OCI-M1 (cell line): ENCODE measurements at regions not wholly inside any gene's neighbourhood (a gene's known extent, or its start where the extent isn't known, plus 50 kb on each side); places are given as distances from the start of the nearest gene placed in this dataset.
A peak's percentile ranks its signal among the peaks of the same experiment; 100 is the strongest.
"Not testable (repeated sequence)": the region's sequence is repeated elsewhere in the genome, so short reads cannot be mapped to it uniquely, and the experiment has no call there.

Experiments used
- DNase-seq: peaks from one replicate; lab custom pipeline; 2025; lab: John Stamatoyannopoulos, UW

GRCh38 chr18:47409519-47409918 lies 158.1 kb upstream of the SKOR2 start:
- DNase-seq, result no peak

DNA sequence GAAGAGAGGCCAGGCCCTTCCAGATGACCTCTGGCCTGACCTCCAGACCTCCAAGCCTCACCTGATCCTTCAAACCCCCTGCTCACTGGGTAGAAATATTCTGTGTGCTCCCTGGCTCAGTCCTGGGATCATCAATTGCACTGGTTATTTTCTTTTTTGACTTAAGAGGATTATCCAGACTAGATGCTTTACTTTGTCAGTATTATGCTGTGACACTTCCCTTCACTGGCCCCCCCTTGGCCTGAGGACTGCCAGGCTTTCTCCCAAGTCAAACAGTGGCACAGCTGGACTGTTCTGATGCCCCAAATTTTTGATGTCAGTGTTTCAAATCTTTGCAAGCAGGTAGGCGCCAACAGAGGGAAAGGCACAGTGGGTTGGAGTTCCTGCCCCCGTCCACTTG lies 156.3 kb upstream of the SKOR2 start:
- no peak for DNase-seq

DNA sequence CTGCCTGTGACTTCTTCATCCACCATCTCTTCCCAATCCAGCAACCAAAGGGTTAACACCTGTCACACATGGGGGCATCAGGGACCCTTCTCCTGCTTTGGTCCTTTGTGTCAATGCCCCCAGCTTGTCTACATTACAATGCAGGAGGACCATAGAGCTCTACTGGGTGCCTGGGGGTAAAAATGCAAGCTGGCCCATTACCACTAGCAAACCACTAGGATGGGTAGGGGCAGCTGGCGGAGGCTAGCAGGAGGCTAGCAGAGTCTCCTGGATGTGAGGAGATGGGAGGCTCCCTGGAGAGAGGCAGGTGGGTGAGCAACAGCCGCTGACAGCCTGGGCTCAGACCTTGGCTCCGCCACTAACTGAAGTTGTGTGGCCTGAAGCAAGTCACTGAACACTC lies 153.4 kb upstream of the SKOR2 start:
- DNase-seq, result no peak

GRCh38 chr18:47403949-47404348 lies 152.5 kb upstream of the SKOR2 start:
- DNase-seq, result no peak

DNA sequence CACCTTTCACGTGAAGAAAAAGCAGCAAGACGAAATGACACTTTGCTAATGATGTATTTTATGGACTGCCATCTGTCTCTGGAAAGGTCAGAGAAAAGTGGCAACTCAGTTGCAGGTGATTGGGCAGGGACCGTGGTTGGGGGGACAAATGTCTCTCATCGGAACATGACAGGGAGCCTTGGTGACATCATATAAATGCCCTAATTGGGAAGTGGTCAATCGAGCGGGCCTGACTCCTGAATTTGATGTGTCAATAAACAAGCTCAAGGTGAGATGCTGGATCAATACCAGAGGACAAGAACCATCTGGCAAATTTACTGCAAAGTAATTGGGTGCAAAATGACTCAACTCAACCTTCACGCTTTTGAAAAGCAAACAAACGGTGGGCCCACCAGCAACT lies 151.9 kb upstream of the SKOR2 start:
- DNase-seq, result no peak

- no peak for DNase-seq
Measured at GRCh38 chr18:47399475-47399874, 148.0 kb upstream of the SKOR2 start.

DNA sequence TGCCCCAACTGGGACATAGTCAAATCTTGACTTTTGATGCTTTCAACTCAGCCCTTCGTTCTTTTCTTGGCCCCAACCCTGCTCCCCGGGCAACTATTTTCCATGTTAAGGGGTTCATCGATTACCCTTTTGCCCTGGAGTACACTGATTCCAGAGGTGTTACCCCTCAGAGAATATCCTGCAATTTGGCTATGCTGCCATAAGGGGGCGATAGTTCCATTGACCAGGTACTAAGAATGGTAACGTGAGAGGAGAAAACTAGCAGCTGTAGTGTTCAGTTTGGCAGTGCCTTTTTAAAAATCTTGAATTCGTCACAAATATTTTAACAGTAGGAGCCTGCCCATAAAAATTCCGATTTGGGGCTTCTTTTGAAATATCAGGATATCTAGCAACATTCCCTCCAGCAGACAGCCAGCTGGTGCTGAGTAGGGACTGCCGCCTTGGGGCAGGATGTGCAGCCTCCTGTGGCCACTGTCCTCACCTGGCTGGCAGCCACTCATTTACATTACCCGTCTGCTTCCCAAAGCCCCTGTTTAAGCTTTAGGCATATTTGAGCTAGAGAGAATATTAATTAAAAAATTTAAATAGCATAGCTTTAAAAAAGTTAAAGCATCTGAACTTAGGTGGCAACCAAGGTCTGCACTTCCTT lies 146.3 kb upstream of the SKOR2 start:
- DNase-seq, result peak; percentile 54

GRCh38 chr18:47391665-47392064 lies 140.2 kb upstream of the SKOR2 start:
- no peak for DNase-seq

DNA sequence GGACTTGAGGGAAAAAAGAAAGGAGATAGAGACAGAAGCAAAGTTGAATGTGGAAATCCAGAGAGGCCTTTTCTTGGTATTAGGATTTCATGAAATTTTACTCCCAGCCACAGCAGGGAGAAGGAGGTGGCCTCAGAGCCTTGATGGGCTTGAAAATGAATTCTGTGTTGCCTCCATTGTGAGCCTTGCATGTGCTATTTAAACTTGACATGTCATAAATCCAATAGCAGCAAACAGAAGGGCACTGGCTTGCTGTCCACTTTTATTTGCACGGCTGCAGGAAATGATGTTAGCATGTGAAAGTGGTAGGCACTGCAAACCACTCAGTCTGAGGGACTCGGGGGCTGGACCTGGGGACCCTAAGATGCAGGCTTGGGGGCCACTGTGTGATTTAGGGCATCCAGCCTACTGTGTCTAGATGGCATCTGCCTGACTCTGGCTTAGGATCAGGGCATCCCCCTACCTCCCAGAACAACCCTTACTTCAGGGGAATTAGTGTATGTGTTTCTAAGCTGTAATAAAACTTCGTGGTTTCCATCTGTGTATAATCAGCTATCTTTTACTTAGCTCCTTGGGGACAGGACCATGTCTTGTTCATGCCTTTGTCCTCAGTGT lies 139.1 kb upstream of the SKOR2 start:
- DNase-seq, result no peak

DNA sequence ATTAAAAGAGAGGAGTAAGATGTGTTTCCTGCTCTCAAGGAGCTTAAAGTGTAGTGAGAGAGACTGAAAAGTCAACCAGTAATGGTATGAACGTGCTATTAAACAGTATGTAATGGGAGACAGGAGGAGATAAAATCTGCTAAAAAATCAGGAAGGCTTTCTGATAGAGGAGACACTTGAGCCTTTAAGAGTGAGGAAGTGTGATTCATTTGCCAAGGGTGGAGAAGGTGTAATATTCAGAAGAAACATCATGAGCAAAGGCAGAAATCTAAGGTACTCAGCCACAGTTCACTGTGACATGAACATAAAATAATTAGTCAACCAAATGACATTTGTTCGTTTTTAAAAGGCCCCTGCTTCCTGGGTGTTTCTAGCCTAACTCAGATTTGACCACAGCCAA lies 137.8 kb upstream of the SKOR2 start:
- no peak for DNase-seq

DNA sequence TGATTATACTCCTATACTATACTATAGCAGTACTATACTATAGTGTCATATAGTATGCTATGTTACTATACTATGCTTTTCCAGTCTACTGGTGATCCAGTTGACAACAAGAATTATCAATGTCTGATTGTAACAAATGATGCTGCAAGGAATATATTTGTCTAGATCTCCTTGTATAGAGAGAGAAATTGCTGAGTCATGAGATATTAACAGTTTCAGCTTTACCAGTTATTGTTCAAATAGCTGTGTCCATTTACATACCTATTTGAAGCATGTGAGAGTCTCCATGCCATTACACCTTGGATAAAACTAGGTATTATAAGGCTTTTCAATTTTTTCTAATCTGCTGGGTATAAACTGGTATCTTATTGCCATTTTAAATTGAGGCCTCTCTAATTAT lies 136.4 kb upstream of the SKOR2 start:
- no peak for DNase-seq

- DNase-seq, result no peak
Measured at GRCh38 chr18:47383729-47384128, 132.3 kb upstream of the SKOR2 start.

DNA sequence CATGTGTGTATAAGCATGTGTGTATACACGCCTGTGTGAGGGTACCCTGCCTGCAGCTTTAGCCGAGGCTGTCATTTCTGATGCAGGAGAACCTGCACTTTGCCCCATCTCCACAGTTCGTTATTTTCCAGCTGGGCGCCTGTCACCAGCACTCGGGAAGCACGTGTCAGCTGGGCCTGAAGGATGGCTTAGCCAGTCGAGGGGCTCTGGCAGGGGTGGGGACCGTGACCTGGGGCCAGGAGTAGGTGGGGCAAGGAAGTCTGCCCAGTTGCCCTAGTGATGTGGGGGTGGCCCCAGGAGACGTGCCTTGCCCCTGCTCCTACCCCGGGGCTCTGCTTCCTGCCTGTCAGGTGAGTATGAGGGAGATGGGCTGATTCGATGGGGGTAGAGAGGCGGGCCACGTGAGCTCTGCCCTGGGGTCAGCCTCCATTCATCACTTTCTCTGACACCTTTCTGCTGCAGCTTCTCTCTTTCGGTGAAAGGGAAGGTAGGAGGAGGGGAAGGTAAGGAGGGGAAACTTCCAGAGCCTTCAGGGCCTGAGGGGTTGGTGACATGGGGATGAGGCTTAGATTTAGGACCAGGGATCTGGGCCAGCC lies 130.6 kb upstream of the SKOR2 start:
- DNase-seq, result no peak

GRCh38 chr18:47380153-47380552 lies 128.7 kb upstream of the SKOR2 start:
- no peak for DNase-seq

GRCh38 chr18:47373465-47373864 lies 122.0 kb upstream of the SKOR2 start:
- no peak for DNase-seq

DNA sequence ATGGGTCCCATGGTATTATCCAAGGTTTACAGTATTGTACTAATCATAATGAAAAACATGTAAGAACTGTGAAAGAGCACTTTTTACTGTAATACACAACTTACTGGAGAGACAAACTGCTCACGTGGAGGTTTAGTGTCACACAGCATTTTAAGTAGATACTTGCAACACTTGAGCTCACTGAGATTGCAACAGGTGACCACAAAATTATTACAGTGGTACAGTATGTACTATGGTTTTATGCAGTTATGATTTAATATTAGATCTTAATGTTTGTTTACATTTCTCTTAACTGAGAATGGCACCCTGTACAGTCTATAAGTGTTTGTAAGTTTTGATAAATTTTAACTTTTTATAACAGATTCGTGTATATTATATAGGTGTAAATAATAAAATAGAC lies 118.6 kb upstream of the SKOR2 start:
- no peak for DNase-seq

DNA sequence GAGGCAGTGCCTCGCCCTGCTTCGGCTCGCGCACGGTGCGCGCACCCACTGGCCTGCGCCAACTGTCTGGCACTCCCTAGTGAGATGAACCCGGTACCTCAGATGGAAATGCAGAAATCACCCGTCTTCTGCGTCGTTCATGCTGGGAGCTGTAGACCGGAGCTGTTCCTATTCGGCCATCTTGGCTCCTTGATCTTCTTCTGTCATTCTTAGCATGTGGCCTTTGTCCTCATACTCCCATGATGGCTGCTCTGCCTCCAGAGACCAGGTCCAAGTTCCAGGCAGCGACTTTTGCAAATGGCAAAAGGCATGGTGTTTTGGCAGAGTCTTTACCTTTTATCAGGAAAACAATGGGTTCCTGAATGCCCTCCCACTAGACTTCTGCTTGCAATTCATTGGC lies 102.6 kb upstream of the SKOR2 start:
- not testable (repeated sequence) for DNase-seq

DNA sequence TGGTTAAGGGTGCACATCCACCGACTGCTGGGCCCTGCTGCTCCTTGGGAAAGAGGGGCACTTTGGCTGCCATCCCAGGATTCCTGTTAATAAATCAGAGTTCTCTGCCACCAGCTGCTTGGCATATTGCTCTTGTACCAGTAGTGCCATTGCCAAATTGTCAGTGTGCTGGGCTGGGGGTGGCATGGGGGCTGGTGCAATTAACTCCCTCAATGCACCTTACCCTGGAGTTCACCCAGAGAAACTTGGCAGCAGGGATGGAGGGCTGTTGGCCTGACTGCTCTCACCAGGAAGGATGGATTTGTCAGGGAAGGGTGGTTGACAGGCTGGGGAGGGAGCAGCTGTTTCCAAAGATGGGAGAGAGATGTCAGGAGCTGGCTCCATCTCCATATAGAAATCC lies 94.6 kb upstream of the SKOR2 start:
- no peak for DNase-seq

GRCh38 chr18:47345291-47345690 lies 93.8 kb upstream of the SKOR2 start:
- DNase-seq, result no peak

DNA sequence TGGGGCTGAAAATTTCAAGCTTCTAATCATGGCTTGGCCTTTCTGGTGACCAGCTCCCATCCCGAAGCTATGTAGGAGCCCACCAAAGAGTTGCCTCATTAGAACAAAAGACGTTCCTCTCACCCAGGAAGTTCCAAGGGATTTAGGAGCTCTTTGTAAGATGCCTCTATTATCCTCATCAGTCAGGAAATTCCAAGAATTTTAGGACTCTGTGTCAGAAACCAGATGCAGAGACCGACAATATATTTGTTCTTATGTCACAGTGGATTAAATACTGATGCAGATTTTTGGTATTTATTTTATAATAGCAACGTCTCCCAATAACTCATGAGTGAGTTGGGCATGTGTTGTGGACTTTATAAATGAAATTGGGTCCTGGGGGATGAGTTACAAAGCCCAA lies 91.8 kb upstream of the SKOR2 start:
- no peak for DNase-seq

DNA sequence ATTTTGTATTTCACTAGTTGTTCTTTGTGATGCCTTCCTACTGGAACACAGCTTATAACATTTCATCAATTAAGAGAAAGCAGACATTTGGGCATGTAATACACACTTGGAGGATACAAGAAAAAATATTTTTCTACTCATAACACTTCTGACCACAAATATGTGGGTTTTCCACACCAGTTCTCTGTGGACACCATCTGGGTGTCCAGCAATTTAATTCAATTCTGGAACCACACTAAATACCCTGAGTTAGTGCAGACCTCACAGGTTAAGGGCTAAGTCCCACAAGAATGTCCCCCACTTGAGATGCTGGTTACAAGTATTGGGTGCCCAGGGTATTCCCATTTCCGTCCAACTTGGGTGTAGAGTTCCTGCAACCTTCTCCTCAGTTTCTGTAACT lies 91.1 kb upstream of the SKOR2 start:
- DNase-seq, result no peak

- DNase-seq, result no peak
Measured at GRCh38 chr18:47341678-47342077, 90.2 kb upstream of the SKOR2 start.

DNA sequence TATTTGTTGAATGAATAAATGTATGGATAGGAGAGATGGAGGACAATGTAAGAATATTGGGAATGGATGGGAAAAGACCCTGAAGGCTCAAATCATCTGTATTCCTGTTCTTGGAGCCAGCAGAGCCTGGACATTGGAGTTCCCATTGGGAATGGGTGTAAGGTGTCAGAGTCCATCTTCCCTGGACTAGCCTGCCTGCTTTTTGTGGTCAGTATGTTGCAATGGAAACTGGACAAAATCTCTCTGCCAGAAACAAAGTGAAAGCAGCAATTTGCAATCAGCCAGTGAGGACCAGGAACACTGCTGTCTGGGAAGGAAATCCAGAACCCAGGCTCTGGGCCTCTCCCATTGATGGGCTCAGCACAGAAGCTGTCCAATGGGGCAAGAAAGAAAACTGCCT lies 83.5 kb upstream of the SKOR2 start:
- DNase-seq, result no peak
